ENCODE measurements at regions not wholly inside any gene's neighbourhood (a gene's known extent, or its start where the extent isn't known, plus 50 kb on each side); places are given as distances from the start of the nearest gene placed in this dataset.

DNA sequence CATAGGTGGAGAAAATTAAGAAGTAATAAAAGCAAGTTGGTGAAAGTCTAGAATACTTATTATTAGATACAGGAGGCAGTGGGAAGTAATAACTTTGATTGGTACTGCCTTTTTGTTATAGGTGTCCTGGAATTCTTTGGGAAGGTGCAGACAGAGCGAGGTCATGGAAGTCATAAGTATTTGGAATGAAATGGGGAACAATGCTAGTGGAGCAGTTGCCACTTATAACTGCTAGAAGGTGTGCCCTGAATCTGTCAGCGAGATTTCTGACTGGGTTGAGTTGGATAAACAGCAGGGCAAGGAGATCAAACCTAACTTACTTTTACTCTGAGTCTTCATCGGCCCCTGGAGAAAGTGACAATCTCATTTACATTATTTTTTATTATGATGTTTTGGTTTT is 69.6 kb downstream of the LHX9 start:
- TF ChIP-seq, protein P1, sequence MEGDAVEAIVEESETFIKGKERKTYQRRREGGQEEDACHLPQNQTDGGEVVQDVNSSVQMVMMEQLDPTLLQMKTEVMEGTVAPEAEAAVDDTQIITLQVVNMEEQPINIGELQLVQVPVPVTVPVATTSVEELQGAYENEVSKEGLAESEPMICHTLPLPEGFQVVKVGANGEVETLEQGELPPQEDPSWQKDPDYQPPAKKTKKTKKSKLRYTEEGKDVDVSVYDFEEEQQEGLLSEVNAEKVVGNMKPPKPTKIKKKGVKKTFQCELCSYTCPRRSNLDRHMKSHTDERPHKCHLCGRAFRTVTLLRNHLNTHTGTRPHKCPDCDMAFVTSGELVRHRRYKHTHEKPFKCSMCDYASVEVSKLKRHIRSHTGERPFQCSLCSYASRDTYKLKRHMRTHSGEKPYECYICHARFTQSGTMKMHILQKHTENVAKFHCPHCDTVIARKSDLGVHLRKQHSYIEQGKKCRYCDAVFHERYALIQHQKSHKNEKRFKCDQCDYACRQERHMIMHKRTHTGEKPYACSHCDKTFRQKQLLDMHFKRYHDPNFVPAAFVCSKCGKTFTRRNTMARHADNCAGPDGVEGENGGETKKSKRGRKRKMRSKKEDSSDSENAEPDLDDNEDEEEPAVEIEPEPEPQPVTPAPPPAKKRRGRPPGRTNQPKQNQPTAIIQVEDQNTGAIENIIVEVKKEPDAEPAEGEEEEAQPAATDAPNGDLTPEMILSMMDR (IDR thresholded peaks at IDR 0.05), result no peak
- no peak for TF ChIP-seq POLR2A (IDR thresholded peaks at IDR 0.05)
